ENCODE measurements at regions not wholly inside any gene's neighbourhood (a gene's known extent, or its start where the extent isn't known, plus 50 kb on each side); places are given as distances from the start of the nearest gene placed in this dataset.
"Not testable (repeated sequence)": the region's sequence is repeated elsewhere in the genome, so short reads cannot be mapped to it uniquely, and the experiment has no call there.

DNA sequence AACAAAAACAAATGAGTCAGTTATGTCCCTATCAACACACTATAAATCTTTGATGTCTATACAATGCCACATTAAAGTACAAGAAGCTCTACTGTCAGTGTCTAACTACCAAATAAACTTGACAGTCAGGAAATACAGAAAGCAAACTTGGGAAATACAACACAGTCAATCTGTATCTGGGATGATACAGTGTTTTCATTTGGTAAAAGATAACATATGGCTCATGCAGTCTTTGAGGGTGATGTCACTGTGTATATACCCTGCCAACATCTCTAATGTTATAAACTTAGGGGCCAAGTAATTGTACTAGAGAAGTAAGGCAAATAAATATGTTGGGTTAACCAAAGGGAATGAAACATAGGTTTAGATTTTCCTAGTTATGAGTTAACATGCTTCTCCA is 552.5 kb upstream of the ADAMTS5 start:
- no peak for DNase-seq

GRCh38 chr21:27517177-27517576 is 550.3 kb upstream of the ADAMTS5 start:
- not testable (repeated sequence) for DNase-seq

DNA sequence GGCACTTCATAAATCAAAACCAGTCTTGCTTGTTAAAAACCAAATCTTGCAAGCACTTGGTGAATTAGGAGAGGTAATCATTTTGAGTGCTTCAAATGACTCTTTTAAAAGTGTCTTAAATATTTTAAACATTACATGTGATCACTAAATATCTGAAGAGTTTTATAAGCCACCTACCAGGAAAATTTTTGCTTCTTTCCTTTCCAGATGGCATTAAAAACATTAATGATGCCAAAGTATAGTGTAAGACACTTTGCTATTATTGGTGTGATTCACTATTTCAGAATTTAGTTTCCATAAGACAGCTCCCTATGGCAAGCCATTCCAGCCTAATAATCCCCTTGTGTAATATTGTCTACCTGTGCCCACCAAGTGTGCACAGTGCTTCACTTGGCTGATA is 548.8 kb upstream of the ADAMTS5 start:
- DNase-seq = no peak

DNA sequence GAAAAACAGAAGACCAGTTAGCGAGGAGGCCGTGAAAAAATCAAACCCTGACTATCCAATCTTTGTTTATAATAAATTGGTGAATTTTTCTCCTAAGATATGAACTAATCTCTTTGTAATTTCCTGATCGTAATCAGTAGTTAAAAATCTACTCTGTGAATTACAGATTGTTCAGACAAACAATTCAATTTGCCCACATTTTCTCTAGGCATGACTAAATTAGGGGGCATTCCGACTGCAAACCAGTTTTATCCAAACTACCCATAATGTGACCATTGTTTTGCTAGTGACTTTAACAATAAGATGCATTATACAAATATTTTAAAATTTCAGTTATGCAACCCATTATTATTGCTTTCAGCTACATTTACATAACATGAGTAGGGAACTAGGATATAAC is 546.9 kb upstream of the ADAMTS5 start:
- no peak for DNase-seq

DNA sequence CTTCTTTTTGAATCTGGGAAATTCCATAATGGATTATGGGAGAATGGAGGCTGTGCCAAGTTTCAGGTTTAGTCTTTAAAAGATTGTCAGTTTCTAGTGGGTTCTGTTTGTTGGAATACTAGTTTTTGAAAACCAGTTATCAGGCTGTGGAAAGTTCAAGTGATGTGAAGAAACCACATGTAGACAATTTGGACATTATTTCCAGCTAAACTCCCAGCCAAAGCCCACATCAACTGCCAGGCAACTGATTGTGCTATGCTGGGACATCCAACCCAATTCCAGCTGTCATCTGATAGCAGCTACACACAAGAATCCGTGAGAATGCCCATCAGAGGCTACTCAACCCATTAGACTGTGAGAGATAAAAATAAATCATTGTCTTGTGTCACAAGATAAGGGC is 546.1 kb upstream of the ADAMTS5 start:
- DNase-seq = no peak

- DNase-seq = no peak
These were observed 544.3 kb upstream of the ADAMTS5 start for GRCh38 chr21:27511233-27511632.

- DNase-seq = no peak
These were observed 540.8 kb upstream of the ADAMTS5 start for GRCh38 chr21:27507695-27508094.

DNA sequence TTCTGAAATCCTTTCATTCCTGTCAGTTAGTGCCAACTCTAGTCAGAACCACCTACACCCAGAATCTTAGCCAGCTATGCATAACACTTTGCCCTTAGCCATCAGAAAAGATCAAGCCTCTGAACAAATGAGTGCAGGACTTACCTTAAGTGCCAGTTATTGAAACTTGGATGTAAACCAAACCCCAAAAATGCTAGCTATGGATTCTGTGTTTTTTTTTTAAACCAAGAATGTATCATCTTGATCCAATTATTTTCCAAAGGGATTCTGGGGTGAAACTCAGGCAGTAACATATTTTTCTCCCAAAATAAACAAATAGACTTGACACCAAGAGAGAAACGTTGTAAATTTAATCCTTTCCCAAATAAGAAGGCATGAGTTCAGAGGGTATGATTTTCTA is 538.6 kb upstream of the ADAMTS5 start:
- DNase-seq = no peak

DNA sequence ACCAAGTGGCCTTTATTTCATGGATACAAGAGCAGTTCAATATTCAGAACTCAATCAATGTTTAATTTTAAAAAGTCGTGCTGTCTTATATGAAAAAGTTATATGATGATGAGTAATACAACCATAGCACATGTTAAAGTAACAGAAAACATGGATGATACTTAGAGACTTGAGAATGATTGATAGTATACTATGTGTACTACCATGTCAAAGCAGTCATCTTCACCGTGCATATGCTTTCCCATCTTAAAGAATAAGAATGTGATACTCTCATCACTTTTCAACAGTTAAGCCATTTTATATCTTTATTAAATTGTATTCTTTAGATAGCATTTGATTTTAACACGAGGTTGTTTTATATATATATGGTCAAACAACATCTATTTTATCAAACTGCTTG is 535.9 kb upstream of the ADAMTS5 start:
- DNase-seq = no peak

- no peak for DNase-seq
These were observed 531.1 kb upstream of the ADAMTS5 start for GRCh38 chr21:27498025-27498424.

GRCh38 chr21:27495836-27496235 is 528.9 kb upstream of the ADAMTS5 start:
- DNase-seq = no peak

GRCh38 chr21:27493542-27493941 is 526.7 kb upstream of the ADAMTS5 start:
- DNase-seq = no peak

DNA sequence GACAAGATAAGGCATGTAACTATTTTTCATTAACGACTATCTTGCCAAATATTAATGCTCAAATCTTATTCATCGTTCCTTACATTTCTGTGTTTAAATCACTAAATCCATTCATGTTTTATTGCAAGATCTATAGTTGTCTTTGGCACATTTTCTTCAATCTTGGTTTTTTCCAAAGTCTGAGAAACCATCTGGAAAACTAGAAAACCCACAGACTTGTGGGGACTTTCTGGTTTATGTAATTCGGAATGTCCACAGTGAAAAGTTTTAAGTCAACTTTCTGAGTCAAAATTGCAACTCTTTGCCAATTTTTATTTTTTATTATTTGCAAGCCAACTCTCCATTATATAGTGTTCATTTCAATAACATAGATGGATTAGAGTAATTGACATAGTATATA is 520.8 kb upstream of the ADAMTS5 start:
- DNase-seq = no peak

DNA sequence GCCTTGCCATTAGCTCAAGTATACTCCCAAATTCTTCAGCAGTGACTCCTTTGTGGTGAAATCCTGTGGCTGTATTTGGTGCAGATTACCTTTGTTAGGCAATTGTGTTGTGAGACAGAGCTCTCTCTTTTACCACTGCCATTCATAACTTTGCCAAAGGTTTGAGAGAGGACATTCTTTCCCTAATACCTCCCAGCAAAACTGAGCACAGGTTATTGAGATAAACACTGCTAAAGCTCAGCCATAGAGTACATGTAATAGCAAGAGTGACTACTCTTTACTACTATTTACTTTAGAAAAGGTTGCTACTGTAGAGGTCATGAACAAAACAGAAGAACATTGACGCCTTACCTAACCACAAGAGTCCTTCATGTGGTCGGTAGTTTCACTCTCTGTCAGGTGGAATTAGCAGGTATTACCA is 514.0 kb upstream of the ADAMTS5 start:
- DNase-seq = no peak

GRCh38 chr21:27477296-27477695 is 510.4 kb upstream of the ADAMTS5 start:
- DNase-seq = no peak

GRCh38 chr21:27476696-27477095 is 509.8 kb upstream of the ADAMTS5 start:
- DNase-seq = no peak

DNA sequence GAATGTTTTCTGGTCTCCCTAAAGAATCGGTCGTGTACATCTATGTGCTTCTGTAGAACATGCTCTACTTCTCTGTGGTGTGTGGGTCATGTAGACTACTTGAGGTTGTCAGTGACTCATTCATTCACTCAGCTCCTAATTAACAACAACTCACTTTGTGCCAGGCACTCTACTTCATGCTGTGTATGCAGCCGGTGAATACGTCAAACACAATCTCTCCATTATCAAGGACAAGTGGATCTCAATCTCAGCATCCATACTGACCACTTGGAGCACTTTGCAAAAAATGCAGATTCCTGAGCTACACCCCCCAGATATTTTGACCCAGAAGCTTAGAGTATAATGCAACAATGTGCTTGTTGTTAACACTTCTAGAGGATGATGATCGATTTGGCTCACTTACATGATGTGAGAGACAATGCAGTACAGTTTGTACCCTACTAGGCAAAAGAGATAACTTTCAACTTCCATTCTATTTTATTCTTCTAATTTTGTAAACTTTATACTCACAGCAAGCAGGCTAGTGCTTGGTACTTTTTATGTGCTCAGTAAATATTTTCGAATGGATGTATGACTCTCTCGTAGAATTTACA is 508.6 kb upstream of the ADAMTS5 start:
- DNase-seq = no peak

GRCh38 chr21:27467366-27467765 is 500.5 kb upstream of the ADAMTS5 start:
- no peak for DNase-seq

DNA sequence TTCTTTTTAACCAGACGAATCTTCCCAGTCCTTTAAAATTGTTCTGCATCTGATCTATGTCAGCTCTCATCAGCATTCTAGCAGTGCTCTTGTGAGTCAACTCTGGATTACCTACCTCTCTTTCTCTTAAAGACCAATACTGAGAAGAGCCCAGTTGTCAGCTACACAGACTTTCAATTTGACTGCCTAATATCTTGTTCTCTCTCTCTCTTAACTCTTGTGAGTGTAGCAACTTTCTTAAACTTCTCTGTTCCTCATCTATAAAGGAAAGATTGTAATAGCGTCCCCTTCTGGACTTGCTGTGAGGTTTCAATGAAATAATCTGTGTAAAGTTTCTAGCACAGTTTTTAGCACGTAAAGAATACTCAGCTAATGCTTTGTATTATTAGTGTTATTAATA is 499.3 kb upstream of the ADAMTS5 start:
- no peak for DNase-seq

GRCh38 chr21:27464648-27465047 is 497.8 kb upstream of the ADAMTS5 start:
- DNase-seq = no peak

DNA sequence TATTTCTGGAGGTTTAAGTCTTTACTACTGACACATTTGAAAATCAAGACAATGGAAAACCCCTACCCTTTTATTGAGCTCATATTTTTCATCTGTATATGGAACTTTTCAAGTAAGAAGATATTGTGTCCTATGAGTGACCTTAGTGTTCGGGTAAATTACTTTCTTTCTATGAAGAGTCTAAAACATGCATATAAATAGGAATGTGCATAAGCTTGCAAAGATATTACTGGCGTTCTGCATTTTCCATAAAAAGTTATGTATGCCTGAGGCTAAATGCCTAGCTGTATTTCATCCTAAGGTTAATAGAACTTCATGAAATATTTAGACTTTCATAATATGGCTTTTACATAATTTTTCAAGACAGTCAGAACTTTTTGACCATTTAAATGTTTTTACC is 495.8 kb upstream of the ADAMTS5 start:
- DNase-seq = no peak

- no peak for DNase-seq
These were observed 487.3 kb upstream of the ADAMTS5 start for GRCh38 chr21:27454234-27454633.

DNA sequence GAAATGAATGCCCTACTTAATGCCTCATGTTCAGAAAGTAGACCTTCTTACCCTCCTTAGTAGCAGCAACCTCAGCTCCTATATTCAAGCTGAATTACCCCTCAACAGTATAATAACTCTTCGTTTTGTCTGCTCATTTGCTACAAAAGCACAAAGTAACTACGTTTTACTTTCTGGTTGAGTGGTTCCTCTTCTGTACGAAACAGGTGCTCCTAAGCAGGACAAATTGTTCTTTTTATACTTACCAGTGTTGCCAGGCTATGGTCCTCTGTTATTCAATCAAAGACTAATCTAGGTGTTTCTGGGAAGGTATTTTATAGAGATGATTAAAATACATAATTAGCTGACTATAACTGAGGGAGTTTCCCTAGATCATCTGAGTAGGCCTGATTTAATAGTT is 484.2 kb upstream of the ADAMTS5 start:
- DNase-seq = no peak

GRCh38 chr21:27450216-27450615 is 483.3 kb upstream of the ADAMTS5 start:
- DNase-seq = no peak

DNA sequence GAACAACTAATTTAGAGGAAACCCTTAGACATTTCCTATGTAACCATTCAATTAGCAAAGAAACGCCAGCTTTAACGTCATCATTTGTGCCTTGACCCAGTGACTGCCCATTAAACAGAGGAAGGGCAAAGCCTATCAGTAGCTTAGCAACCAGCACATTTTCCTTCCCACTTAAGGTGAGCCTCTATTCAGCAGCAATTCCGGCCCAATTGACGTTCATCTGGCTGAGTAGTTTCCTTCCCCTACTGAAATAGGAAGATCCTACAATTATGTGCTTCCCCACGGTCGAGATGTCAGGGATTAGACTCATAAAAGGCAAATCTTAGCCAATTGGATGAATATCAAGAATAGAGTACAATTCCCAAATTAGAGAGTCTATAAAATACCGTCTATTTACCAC is 482.1 kb upstream of the ADAMTS5 start:
- no peak for DNase-seq

- no peak for DNase-seq
These were observed 481.0 kb upstream of the ADAMTS5 start for GRCh38 chr21:27447843-27448242.

Measured in NK-92 treated with Interleukin-12 subunit alpha and Interleukin-12 subunit beta, amount 100 ng/mL, for 24 hours (cell line).